AG09309 (cell line): ENCODE measurements at regions not wholly inside any gene's neighbourhood (a gene's known extent, or its start where the extent isn't known, plus 50 kb on each side); places are given as distances from the start of the nearest gene placed in this dataset.

Experiments used
- DNase-seq: peaks from one replicate; pipeline ENCODE4 v3.0.0-alpha.2; 2010; ENCODE audit warnings: low read depth
- H3K4me3 ChIP-seq: 2 replicates; pipeline ENCODE4 v1.5.1; 2011; ENCODE audit warnings: mild to moderate bottlenecking, low read depth, low read length, moderate library complexity; ENCODE audit not compliant: control insufficient read depth
- TF ChIP-seq, protein P1 (sequence below): IDR thresholded peaks from 2 replicates; pipeline ENCODE4 v1.5.1; 2011; ENCODE audit warnings: mild to moderate bottlenecking, low read depth, low read length, inconsistent platforms; ENCODE audit not compliant: insufficient read depth, control insufficient read depth; ENCODE audit errors: missing control alignments

- TF ChIP-seq, protein P1, sequence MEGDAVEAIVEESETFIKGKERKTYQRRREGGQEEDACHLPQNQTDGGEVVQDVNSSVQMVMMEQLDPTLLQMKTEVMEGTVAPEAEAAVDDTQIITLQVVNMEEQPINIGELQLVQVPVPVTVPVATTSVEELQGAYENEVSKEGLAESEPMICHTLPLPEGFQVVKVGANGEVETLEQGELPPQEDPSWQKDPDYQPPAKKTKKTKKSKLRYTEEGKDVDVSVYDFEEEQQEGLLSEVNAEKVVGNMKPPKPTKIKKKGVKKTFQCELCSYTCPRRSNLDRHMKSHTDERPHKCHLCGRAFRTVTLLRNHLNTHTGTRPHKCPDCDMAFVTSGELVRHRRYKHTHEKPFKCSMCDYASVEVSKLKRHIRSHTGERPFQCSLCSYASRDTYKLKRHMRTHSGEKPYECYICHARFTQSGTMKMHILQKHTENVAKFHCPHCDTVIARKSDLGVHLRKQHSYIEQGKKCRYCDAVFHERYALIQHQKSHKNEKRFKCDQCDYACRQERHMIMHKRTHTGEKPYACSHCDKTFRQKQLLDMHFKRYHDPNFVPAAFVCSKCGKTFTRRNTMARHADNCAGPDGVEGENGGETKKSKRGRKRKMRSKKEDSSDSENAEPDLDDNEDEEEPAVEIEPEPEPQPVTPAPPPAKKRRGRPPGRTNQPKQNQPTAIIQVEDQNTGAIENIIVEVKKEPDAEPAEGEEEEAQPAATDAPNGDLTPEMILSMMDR: no peak
- DNase-seq: no peak
- H3K4me3 ChIP-seq: no peak overlapping the region
Measured at GRCh38 chr7:47202146-47202783, 379.6 kb downstream of the TNS3 start.

- no peak overlapping the region for H3K4me3 ChIP-seq
- TF ChIP-seq, protein P1: no peak
- DNase-seq: no peak
Measured at GRCh38 chr7:47198159-47198558, 383.8 kb downstream of the TNS3 start.

DNA sequence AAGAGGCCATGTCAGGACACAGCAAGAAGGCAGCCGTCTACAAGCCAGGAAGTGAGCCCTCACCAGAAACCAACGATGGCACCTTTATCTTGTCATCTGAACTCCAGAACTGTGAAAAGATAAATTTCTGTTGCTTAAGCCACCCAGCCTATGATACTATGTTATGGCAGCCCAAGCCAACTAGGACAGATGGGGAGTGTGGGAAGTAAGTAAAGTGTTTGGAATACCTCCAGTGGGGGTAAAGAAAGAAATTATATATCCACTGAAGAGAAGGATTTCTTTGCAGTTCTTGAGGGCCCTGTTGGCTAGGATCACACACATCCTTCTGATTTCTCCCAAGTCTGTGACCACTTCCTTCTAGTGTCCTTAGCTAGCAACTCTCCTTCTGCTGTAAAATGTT, 384.4 kb downstream of the TNS3 start:
- TF ChIP-seq, protein P1: no peak
- no peak overlapping the region for H3K4me3 ChIP-seq
- DNase-seq: no peak

DNA sequence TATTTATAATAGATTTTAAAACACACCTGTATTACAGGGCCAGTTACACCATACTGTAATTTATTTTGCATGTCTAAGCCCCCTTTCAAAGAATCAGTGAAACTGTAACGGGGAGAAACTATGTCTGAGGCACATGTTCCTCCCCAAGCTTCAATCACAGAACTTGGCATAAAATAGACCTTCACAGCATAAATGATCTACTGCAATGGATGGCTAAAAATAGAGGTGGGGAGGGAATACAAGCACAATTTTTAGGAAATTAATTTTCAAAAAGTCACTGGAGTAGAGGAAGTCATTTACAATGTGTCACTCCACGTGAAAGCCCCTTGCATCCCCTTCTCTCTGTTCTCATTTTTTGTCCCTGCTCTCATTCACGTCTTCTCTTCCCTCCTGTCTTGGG, 385.2 kb downstream of the TNS3 start:
- no peak for DNase-seq
- H3K4me3 ChIP-seq: no peak overlapping the region
- TF ChIP-seq, protein P1: no peak

DNA sequence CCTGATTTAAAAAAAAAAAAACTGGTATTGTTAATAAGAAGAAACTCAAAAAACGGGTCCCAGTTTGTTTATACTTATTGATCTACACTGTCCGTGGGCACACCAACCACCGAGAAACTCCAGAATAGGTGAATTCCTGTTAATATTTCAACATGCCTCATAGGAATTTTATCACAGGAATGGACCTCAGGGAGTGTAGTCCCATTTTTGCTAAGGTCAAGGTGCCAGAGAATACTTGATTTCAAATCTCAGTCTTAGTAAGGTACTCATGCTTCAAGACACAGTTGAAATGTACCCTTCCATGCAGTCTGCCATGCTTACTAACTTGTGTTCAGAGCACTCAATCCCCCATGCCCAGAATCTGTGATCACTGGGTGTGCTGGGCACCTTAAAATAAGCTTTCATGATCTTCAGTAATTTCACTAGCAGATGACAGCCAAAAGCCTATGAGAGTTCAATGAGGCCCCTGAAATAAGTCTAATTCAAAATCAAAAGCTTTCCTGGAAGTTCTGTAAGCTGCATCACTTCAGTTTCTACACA, 385.7 kb downstream of the TNS3 start:
- no peak overlapping the region for H3K4me3 ChIP-seq
- TF ChIP-seq, protein P1: no peak
- DNase-seq: no peak

DNA sequence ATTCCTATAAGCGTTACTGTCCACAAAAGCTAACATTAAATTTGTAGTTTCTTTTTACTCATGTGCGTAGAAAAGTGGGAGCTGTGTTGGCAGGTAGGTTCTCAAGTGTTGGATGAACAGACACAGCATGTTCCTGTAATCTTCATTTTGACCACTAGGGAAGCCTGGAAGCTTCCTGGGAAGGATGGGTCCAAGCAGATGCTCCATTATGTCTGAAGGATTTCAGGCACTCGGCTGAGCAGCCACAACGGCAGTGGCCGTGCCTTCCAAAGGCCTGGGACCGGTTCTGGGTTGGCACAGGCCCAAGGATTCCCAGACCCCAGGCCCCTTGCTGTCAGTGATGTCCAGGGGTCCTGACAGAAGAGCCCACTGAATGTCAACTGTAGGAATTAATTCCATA, 386.3 kb downstream of the TNS3 start:
- no peak for DNase-seq
- no peak overlapping the region for H3K4me3 ChIP-seq
- TF ChIP-seq, protein P1: peak; percentile 17
